Hepatocyte (in vitro differentiated cells): ENCODE measurements at regions not wholly inside any gene's neighbourhood (a gene's known extent, or its start where the extent isn't known, plus 50 kb on each side); places are given as distances from the start of the nearest gene placed in this dataset.
"Not testable (repeated sequence)": the region's sequence is repeated elsewhere in the genome, so short reads cannot be mapped to it uniquely, and the experiment has no call there.

ENCODE experiments used
- DNase-seq: peaks from one replicate; pipeline ENCODE4 v3.0.0-alpha.2; 2016; ENCODE audit warnings: low spot score
- H2AFZ ChIP-seq: fragments of 200-600 bp; sonication (generic); 2 replicates; pipeline ENCODE4 v1.6.0; 2016; ENCODE audit warnings: antibody characterized with exemption, mild to moderate bottlenecking
- H3K27ac ChIP-seq: fragments of 200-600 bp; sonication (generic); 2 replicates; pipeline ENCODE4 v1.5.1; 2016; ENCODE audit warnings: mild to moderate bottlenecking
- H3K27me3 ChIP-seq: fragments of 200-600 bp; sonication (generic); 2 replicates; pipeline ENCODE4 v1.6.1; 2016
- H3K36me3 ChIP-seq: fragments of 200-600 bp; sonication (generic); replicated peaks from 2 replicates; pipeline ENCODE4 v1.5.1; 2016; ENCODE audit warnings: low read depth; ENCODE audit not compliant: insufficient read depth
- H3K4me1 ChIP-seq: fragments of 200-600 bp; sonication (generic); 2 replicates; pipeline ENCODE4 v1.5.1; 2016; ENCODE audit warnings: mild to moderate bottlenecking, moderate library complexity; ENCODE audit not compliant: insufficient read depth
- H3K4me2 ChIP-seq: fragments of 200-600 bp; sonication (generic); 2 replicates; pipeline ENCODE4 v1.6.0; 2016
- H3K4me3 ChIP-seq: fragments of 200-600 bp; sonication (generic); 2 replicates; pipeline ENCODE4 v1.5.1; 2016; ENCODE audit warnings: mild to moderate bottlenecking
- H3K79me2 ChIP-seq: fragments of 200-600 bp; sonication (generic); 2 replicates; pipeline ENCODE4 v1.6.0; 2017; ENCODE audit warnings: mild to moderate bottlenecking
- H3K9me2 ChIP-seq: fragments of 200-600 bp; sonication (generic); replicated peaks from 2 replicates; pipeline ENCODE4 v1.6.0; 2017; ENCODE audit warnings: mild to moderate bottlenecking; ENCODE audit not compliant: insufficient read depth
- H3K9me3 ChIP-seq: fragments of 200-600 bp; sonication (generic); 2 replicates; pipeline ENCODE4 v1.5.1; 2016; ENCODE audit warnings: low read depth, mild to moderate bottlenecking
- H4K20me1 ChIP-seq: fragments of 200-600 bp; sonication (generic); 2 replicates; pipeline ENCODE4 v1.6.0; 2016; ENCODE audit warnings: mild to moderate bottlenecking; ENCODE audit not compliant: insufficient read depth, poor library complexity, severe bottlenecking
- CTCF ChIP-seq: fragments of 200-600 bp; sonication (generic); IDR thresholded peaks from 2 replicates; pipeline ENCODE4 v1.5.1; 2016; ENCODE audit warnings: antibody characterized with exemption, mild to moderate bottlenecking; ENCODE audit not compliant: poor library complexity
- EZH2 ChIP-seq: fragments of 200-600 bp; sonication (generic); IDR thresholded peaks from 2 replicates; pipeline ENCODE4 v1.6.1; 2016; ENCODE audit warnings: antibody characterized with exemption, mild to moderate bottlenecking, borderline replicate concordance
- EZH2phosphoT487 ChIP-seq: fragments of 200-600 bp; sonication (generic); IDR thresholded peaks from one replicate; pipeline ENCODE4 v1.6.1; 2018; ENCODE audit warnings: antibody characterized with exemption, mild to moderate bottlenecking, low read depth, moderate library complexity; ENCODE audit not compliant: unreplicated experiment, severe bottlenecking
- WGBS: methylation state at CpG from one replicate; pipeline ENCODE4 v1.1.6; 2016; ENCODE audit warnings: low lambda C conversion rate; ENCODE audit errors: missing lambda C conversion rate; 5-methylcytosine and 5-hydroxymethylcytosine counted together

GRCh38 chr5:152787709-152788217 lies 382.7 kb upstream of the NMUR2 start:
- H3K79me2 ChIP-seq, DNase-seq, H2AFZ ChIP-seq, H3K4me3 ChIP-seq, H3K4me1 ChIP-seq, H3K36me3 ChIP-seq, H3K4me2 ChIP-seq, H3K9me2 ChIP-seq, H3K9me3 ChIP-seq, H3K27me3 ChIP-seq, H3K27ac ChIP-seq, H4K20me1 ChIP-seq: not testable (repeated sequence)
- 75% methylated on average over 5 of the region's 6 CpGs for WGBS

- 95% methylated on average over 2 of the region's 2 CpGs for WGBS
- no peaks in the 10 kb centered on the region for H3K9me2 ChIP-seq
- no peak overlapping the region for H3K4me2 ChIP-seq
- no peak overlapping the region for H3K4me3 ChIP-seq
- no peaks in the 10 kb centered on the region for H3K27me3 ChIP-seq
- no peak overlapping the region for H3K27ac ChIP-seq
- H3K4me1 ChIP-seq: peaks cover 8% of the 10 kb centered on the region
- TF ChIP-seq EZH2phosphoT487: no peak
- TF ChIP-seq CTCF: no peak
- TF ChIP-seq EZH2: no peak
- no peak overlapping the region for H2AFZ ChIP-seq
- H3K79me2 ChIP-seq: no peaks in the 10 kb centered on the region
- H4K20me1 ChIP-seq: no peaks in the 10 kb centered on the region
- no peak for DNase-seq
- no peaks in the 10 kb centered on the region for H3K36me3 ChIP-seq
- H3K9me3 ChIP-seq: no peaks in the 10 kb centered on the region
Observed at GRCh38 chr5:152801886-152802285, 396.8 kb upstream of the NMUR2 start.

- H3K4me3 ChIP-seq: no peak overlapping the region
- H3K9me3 ChIP-seq: no peaks in the 10 kb centered on the region
- peaks cover 15% of the 10 kb centered on the region for H3K4me1 ChIP-seq
- H3K27me3 ChIP-seq: no peaks in the 10 kb centered on the region
- H3K4me2 ChIP-seq: no peak overlapping the region
- no peak overlapping the region for H3K27ac ChIP-seq
- no peaks in the 10 kb centered on the region for H3K9me2 ChIP-seq
- H4K20me1 ChIP-seq: no peaks in the 10 kb centered on the region
- no peaks in the 10 kb centered on the region for H3K36me3 ChIP-seq
- WGBS: 64% methylated on average over 3 of the region's 3 CpGs
- no peak for DNase-seq
- TF ChIP-seq CTCF: no peak
- no peak for TF ChIP-seq EZH2
- TF ChIP-seq EZH2phosphoT487: no peak
- no peak overlapping the region for H2AFZ ChIP-seq
- no peaks in the 10 kb centered on the region for H3K79me2 ChIP-seq
Observed at GRCh38 chr5:152804179-152804578, 399.1 kb upstream of the NMUR2 start.

- Histone ChIP-seq H3K4me1 (peaks cover 19% of the 10 kb centered on the region), H3K4me3 (no peak overlapping the region), H3K36me3 (no peaks in the 10 kb centered on the region), H3K79me2 (no peaks in the 10 kb centered on the region), H3K9me3 (no peaks in the 10 kb centered on the region), H3K27me3 (no peaks in the 10 kb centered on the region), H2AFZ (peak overlapping the region; percentile 19), H4K20me1 (no peaks in the 10 kb centered on the region), H3K4me2 (no peak overlapping the region), H3K27ac (peak overlapping the region; percentile 43), H3K9me2 (no peaks in the 10 kb centered on the region)
- WGBS: 74% methylated on average over 5 of the region's 5 CpGs
- TF ChIP-seq EZH2 (no peak), EZH2phosphoT487 (no peak), CTCF (no peak)
- peak; percentile 28 for DNase-seq
Observed at GRCh38 chr5:152811988-152812387, 406.9 kb upstream of the NMUR2 start.
